HG03520 (cell line): ENCODE measurements at regions not wholly inside any gene's neighbourhood (a gene's known extent, or its start where the extent isn't known, plus 50 kb on each side); places are given as distances from the start of the nearest gene placed in this dataset.

Experiments used
- ATAC-seq: cut with Tn5 transposase; IDR thresholded peaks from one replicate; pipeline ENCODE4 v1.9.1; 2021; ENCODE audit warnings: mild to moderate bottlenecking, moderate library complexity; ENCODE audit not compliant: unreplicated experiment

GRCh38 chr3:153596401-153596800, 434.4 kb downstream of the RAP2B start:
- ATAC-seq: peak; percentile 53

DNA sequence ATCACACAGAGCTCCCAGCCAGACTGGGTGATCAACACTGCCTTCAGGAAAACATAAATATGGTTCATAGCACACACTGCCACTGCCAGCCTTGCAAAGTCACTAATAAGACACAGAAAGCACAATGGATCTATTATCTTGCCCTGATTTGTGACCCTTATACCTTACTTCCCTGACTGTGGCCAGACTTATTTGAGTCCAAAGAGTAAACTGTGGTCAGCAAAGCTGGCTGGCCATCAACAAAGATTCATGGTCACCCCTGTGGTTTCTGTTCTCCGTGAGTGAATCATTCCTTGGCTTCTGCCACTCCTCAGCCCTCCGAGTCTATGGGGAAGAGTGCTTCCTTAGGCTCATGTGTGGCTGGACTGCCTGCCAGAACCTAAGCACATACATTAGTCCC, 437.7 kb downstream of the RAP2B start:
- ATAC-seq: no peak

- ATAC-seq: no peak
Measured at GRCh38 chr3:153600896-153601295, 438.9 kb downstream of the RAP2B start.

GRCh38 chr3:153601374-153601853, 439.4 kb downstream of the RAP2B start:
- ATAC-seq: no peak

- no peak for ATAC-seq
Measured at GRCh38 chr3:153602801-153603200, 440.8 kb downstream of the RAP2B start.

- no peak for ATAC-seq
Measured at GRCh38 chr3:153614140-153614539, 452.1 kb downstream of the RAP2B start.

GRCh38 chr3:153614563-153614962, 452.5 kb downstream of the RAP2B start:
- ATAC-seq: no peak

DNA sequence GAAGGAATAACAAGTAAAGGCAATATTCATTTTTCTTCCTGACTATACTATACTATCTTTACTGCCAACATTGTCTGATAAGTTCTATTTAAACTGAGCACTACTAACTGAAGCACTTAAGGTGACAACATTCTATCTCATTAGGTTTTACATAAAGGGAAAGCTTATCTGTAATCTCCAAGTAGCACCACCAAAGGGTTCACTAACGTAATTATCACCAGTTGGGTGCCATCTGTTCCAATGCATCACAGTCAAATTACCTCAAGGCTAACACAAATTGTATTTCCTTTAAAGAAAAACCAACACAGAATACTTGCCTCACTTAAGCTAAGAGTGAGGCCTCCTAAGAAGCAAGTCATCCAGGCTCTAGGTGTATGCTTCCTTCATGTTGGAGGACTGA, 453.8 kb downstream of the RAP2B start:
- no peak for ATAC-seq

DNA sequence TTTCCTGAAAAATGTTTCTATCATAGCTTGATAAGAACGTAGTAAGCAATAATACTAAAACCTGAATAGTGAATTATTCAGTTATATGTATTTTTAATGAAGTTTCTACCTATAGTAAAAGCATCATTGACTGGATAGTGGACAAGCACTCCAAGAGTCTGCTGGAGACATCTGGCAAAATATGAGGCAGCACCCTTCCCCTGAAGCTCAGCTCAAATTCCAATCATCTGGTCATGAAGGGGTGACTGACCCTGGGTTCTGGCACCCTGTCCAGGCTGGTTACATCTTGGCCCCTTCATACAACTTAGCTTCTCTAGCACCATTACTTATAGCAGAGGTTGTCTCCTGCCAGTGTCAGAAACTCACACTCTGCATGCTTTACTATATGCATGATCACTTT, 455.4 kb downstream of the RAP2B start:
- no peak for ATAC-seq

GRCh38 chr3:153618176-153618575, 456.1 kb downstream of the RAP2B start:
- ATAC-seq: no peak

GRCh38 chr3:153619268-153619667, 457.2 kb downstream of the RAP2B start:
- ATAC-seq: no peak

DNA sequence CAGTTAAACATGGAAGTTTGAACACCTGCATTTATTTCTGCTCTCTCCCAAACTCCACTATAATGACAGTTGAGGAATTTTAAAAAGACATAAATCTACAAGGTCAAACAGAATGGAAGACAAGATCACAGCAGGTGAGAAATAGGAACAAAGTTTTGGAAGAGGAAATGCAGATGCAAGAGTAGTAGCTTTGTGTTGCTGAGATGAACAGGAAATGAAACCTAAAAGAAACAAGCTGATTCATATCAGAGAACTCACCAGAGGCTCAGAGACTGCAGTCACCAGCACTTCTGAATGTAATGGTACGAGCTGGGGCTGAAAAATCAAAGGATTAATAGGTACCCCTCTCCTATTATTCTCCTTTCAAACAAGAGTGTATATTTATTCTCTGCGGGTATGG, 459.9 kb downstream of the RAP2B start:
- peak; percentile 97 for ATAC-seq

GRCh38 chr3:153623834-153624233, 461.8 kb downstream of the RAP2B start:
- ATAC-seq: no peak

GRCh38 chr3:153624310-153625030, 462.4 kb downstream of the RAP2B start:
- no peak for ATAC-seq

DNA sequence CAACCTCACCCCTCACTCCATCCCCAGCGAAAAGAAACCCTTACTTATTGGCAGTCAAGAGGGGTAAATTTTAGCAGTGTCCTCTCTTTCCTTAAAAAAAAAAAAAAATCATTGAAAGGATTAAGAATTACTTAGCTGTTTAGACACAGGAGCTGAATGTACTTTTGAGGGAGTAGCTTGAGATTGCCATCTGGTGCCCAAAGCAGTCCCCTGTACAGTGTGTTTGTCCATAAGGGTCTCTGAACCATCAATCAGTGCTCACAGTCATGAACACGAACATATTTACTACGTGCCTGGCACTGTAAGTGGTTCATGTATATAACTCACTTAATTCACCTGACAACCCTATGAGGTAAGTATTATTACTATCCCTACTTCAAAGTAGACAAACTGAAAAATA, 463.5 kb downstream of the RAP2B start:
- ATAC-seq: no peak

- no peak for ATAC-seq
Measured at GRCh38 chr3:153626158-153626557, 464.1 kb downstream of the RAP2B start.

- ATAC-seq: peak; percentile 42
Measured at GRCh38 chr3:153628591-153628990, 466.6 kb downstream of the RAP2B start.

- ATAC-seq: no peak
Measured at GRCh38 chr3:153629148-153629547, 467.1 kb downstream of the RAP2B start.

DNA sequence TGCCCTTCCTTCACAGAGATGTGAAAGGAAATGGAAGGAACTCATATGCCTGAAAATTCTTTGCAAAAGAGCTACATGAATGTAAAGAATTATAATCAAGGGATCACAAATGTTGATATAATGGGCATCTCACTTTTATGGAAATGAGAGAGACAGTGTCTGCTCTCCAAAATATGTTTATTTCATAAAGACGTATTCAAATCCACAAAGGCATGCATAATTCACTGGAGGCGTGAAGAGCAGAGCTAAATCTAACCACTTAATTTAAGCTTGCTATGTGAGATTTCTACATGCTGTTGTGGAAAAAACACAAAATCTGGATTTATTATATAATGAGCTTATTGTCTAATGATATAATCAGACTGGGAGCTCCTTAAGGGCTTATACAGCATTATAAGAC, 469.1 kb downstream of the RAP2B start:
- ATAC-seq: no peak

DNA sequence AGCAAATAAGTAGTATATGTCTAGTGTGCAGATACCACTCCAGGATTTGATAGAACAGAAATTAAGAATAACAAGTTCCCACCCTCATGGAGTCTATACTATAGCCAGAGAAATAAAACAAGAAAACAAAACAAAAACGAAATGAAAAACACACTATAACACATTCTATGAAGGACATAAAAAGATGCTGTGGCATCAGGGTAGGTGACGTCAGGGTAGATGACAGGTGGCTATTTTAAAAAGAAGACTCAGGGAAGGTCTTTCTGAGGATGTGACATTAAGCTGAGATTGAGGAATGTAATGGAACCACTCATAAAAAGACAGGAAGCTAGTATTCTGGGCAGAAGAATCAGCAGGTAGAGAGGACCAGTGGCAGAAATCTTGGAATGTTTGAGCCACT, 469.6 kb downstream of the RAP2B start:
- ATAC-seq: no peak

DNA sequence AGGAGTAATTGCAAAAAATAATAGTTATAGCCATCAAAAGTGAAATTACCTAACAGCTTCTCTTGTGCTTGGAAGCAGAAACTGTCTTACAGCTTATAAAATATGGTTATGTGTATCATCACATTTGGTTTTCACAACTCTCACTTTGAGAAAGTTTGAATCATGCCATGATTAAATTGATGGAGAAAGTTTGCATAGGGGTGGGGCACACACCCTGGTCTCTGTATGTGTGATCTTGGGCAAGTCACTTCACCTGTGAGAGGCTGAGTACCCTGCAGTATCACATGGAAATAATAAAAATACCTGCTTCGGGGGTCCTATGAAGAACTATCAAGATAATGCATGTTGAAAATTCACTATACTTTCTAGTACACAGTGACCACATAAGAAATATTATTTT, 471.4 kb downstream of the RAP2B start:
- ATAC-seq: no peak

GRCh38 chr3:153634683-153635082, 472.7 kb downstream of the RAP2B start:
- ATAC-seq: no peak

DNA sequence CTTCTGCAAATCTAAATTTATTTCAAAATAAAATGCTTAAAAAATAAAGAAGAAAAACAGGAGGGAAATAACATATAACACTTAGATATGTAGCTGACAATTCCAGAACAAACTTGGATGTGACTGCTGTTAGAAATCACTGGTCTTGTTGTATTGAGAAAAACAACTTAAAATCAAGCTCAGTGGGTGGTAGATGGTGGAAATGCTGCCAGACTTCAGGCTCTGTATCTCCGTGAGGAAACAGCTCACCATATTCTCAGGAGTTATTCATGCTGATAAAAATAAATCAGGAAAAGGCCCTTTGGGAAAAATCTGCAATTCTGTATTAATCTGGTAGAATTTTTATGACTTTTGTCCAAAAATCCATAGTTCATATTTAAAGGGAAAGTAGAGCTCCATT, 477.6 kb downstream of the RAP2B start:
- no peak for ATAC-seq
